ENCODE measurements at regions not wholly inside any gene's neighbourhood (a gene's known extent, or its start where the extent isn't known, plus 50 kb on each side); places are given as distances from the start of the nearest gene placed in this dataset.

DNA sequence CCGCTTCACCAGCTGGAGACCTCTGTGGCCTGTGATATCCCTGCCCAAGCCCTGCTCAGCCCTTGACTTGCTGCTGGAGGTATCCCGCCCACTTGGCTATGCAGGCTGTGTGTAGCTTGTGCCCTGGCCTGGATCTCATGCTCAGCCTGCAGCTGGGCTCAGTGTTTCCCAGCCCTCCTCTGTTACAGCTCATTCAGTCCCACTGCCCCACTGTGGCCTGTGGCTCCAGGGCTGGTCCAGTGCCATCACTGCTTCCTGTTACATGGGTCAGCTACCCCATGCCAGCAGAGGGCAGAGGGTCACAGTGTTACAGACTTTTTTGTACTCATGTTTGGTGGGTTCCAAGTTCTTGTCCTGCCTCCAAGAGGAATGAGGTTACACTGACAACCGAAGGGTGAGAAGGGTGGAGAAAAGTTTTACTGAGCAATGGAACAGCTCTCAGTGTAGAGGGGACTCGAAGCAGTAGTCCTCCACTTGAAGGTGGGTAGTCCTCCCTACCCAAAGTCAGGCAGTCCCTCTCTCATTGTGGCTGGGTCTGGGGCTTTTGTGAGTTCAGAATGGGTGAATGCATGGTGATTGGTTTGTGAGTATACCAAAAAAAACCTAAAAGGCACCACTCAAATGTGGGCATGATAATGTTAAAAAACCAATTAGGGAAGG is 100.4 kb downstream of the ANKRD7 start:
- no peaks in the 10 kb centered on the region for H4K20me1 ChIP-seq (ENCODE audit: insufficient read depth)
- H3K4me2 ChIP-seq (ENCODE audit: low read length) = no peak overlapping the region
- H3K9me2 ChIP-seq (ENCODE audit: insufficient read depth, low read length) = no peaks in the 10 kb centered on the region
- H3K79me2 ChIP-seq (replicated peaks; ENCODE audit: insufficient read depth, low read length) = no peaks in the 10 kb centered on the region
- no peak overlapping the region for H3K4me3 ChIP-seq (ENCODE audit: low read length)
- no peak for TF ChIP-seq POLR2AphosphoS5 (IDR thresholded peaks at IDR 0.05)
- TF ChIP-seq, protein P1, sequence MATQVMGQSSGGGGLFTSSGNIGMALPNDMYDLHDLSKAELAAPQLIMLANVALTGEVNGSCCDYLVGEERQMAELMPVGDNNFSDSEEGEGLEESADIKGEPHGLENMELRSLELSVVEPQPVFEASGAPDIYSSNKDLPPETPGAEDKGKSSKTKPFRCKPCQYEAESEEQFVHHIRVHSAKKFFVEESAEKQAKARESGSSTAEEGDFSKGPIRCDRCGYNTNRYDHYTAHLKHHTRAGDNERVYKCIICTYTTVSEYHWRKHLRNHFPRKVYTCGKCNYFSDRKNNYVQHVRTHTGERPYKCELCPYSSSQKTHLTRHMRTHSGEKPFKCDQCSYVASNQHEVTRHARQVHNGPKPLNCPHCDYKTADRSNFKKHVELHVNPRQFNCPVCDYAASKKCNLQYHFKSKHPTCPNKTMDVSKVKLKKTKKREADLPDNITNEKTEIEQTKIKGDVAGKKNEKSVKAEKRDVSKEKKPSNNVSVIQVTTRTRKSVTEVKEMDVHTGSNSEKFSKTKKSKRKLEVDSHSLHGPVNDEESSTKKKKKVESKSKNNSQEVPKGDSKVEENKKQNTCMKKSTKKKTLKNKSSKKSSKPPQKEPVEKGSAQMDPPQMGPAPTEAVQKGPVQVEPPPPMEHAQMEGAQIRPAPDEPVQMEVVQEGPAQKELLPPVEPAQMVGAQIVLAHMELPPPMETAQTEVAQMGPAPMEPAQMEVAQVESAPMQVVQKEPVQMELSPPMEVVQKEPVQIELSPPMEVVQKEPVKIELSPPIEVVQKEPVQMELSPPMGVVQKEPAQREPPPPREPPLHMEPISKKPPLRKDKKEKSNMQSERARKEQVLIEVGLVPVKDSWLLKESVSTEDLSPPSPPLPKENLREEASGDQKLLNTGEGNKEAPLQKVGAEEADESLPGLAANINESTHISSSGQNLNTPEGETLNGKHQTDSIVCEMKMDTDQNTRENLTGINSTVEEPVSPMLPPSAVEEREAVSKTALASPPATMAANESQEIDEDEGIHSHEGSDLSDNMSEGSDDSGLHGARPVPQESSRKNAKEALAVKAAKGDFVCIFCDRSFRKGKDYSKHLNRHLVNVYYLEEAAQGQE (IDR thresholded peaks at IDR 0.05; ENCODE audit: borderline replicate concordance) = no peak
- no peak for TF ChIP-seq EZH2 (IDR thresholded peaks at IDR 0.05; ENCODE audit: borderline replicate concordance, insufficient read depth, low read length, poor library complexity, severe bottlenecking)
- no peak for TF ChIP-seq SMC3 (conservative IDR thresholded peaks at IDR 0.05; ENCODE audit: poor library complexity)
- no peak for TF ChIP-seq MXI1 (conservative IDR thresholded peaks at IDR 0.05; ENCODE audit: poor library complexity, severe bottlenecking)
- no peak for TF ChIP-seq RAD21 (conservative IDR thresholded peaks at IDR 0.05)
- TF ChIP-seq EP300 (conservative IDR thresholded peaks at IDR 0.05; ENCODE audit: poor library complexity, severe bottlenecking) = no peak
- H3K9me3 ChIP-seq (ENCODE audit: low read length) = no peaks in the 10 kb centered on the region
- H2AFZ ChIP-seq (ENCODE audit: low read depth, low read length) = no peak overlapping the region
- no peak overlapping the region for H3K27ac ChIP-seq (ENCODE audit: low read length)
- H3K27me3 ChIP-seq (ENCODE audit: insufficient read depth, low read depth, low read length) = no peaks in the 10 kb centered on the region
- H3F3A ChIP-seq (ENCODE audit: insufficient read depth, low read length, poor library complexity, severe bottlenecking) = no peaks in the 10 kb centered on the region
- H3K36me3 ChIP-seq (ENCODE audit: insufficient read depth, low read length) = no peaks in the 10 kb centered on the region
- H3K9ac ChIP-seq (ENCODE audit: low read length) = no peak overlapping the region

DNA sequence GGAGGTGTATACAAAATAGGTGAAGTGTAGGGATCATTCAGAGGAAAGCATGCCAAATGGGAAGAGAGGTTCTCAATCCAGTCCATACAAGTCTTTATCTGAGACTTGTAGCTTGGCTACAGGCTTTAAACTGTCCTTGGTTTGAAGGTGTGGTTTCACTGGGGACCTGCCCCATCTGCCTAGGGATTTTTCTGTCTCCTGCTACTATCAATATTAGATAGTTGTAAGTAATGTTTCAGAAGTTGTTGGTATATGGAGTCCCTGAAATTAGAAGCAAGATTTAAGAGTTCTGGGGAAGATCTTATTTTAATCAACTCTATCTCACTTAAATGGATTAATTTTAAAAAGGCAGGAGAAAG is 100.9 kb downstream of the ANKRD7 start:
- no peaks in the 10 kb centered on the region for H3K79me2 ChIP-seq (replicated peaks; ENCODE audit: insufficient read depth, low read length)
- no peak overlapping the region for H3K9ac ChIP-seq (ENCODE audit: low read length)
- no peaks in the 10 kb centered on the region for H3F3A ChIP-seq (ENCODE audit: insufficient read depth, low read length, poor library complexity, severe bottlenecking)
- no peaks in the 10 kb centered on the region for H3K36me3 ChIP-seq (ENCODE audit: insufficient read depth, low read length)
- no peaks in the 10 kb centered on the region for H3K9me3 ChIP-seq (ENCODE audit: low read length)
- no peak overlapping the region for H3K27ac ChIP-seq (ENCODE audit: low read length)
- H4K20me1 ChIP-seq (ENCODE audit: insufficient read depth) = no peaks in the 10 kb centered on the region
- no peaks in the 10 kb centered on the region for H3K9me2 ChIP-seq (ENCODE audit: insufficient read depth, low read length)
- H3K4me3 ChIP-seq (ENCODE audit: low read length) = no peak overlapping the region
- H3K27me3 ChIP-seq (ENCODE audit: insufficient read depth, low read depth, low read length) = no peaks in the 10 kb centered on the region
- TF ChIP-seq CTCF (IDR thresholded peaks at IDR 0.05; ENCODE audit: poor library complexity, severe bottlenecking) (no peak), TAF1 (IDR thresholded peaks at IDR 0.05; ENCODE audit: low read depth) (no peak), EZH2 (IDR thresholded peaks at IDR 0.05; ENCODE audit: borderline replicate concordance, insufficient read depth, low read length, poor library complexity, severe bottlenecking) (no peak), POLR2AphosphoS5 (IDR thresholded peaks at IDR 0.05) (no peak), EP300 (conservative IDR thresholded peaks at IDR 0.05; ENCODE audit: poor library complexity, severe bottlenecking) (no peak), SMC3 (conservative IDR thresholded peaks at IDR 0.05; ENCODE audit: poor library complexity) (no peak), RAD21 (conservative IDR thresholded peaks at IDR 0.05) (no peak), MXI1 (conservative IDR thresholded peaks at IDR 0.05; ENCODE audit: poor library complexity, severe bottlenecking) (no peak)
- TF ChIP-seq, protein P1 (IDR thresholded peaks at IDR 0.05; ENCODE audit: borderline replicate concordance) = no peak
- H3K4me2 ChIP-seq (ENCODE audit: low read length) = no peak overlapping the region
- no peak overlapping the region for H2AFZ ChIP-seq (ENCODE audit: low read depth, low read length)

Data from neural cell (in vitro differentiated cells).